ENCODE measurements at regions not wholly inside any gene's neighbourhood (a gene's known extent, or its start where the extent isn't known, plus 50 kb on each side); places are given as distances from the start of the nearest gene placed in this dataset.

DNA sequence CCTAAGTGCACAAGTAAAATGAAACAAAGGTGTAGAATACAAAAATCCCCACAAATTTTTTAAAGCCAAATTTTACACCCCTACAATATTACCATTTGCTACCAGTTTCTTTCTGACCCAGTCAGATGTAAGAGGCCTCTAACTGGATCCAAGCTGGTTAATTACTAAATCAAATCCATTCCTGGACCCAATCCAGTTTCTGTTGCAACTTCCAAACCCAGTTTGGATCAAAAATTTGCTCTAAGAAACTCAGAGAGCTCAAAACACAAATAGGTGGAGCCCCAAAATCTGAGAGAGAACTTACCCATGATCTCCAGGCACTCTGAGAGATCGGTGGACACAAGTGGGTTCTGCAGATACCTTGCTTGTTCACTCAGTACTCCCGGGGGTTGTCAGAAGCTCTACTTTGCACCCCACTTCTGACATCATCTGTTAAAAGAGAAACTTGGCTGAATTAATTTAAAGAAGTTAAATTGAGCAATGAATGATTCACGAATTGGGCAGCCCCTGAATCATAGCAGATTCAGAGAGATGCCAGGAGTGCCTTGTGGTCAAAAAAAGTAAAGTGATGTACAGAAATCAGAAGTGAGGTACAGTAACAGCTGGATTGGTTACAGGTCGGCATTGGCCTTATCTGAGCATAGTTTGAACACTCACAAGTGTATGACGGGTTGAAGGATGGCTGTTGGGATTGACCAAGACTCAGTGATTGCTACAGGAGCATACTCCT lies 448.0 kb downstream of the KCNT2 start:
- Histone ChIP-seq H3K36me3 (ENCODE audit: control insufficient read depth in 2 of 3, insufficient read depth in 3 of 3, low read length in 3 of 3) (no peaks in the 10 kb centered on the region), H3K9me3 (ENCODE audit: control insufficient read depth in 2 of 3, insufficient read depth in 1 of 3, low read length in 3 of 3) (no peaks in the 10 kb centered on the region), H3K27me3 (ENCODE audit: control insufficient read depth, insufficient read depth, low read length) (no peaks in the 10 kb centered on the region), H3K9ac (ENCODE audit: low read length in 3 of 3) (no peak overlapping the region), H3K4me1 (ENCODE audit: control insufficient read depth in 2 of 3, insufficient read depth in 2 of 3, low read depth in 1 of 3, low read length in 3 of 3) (no peaks in the 10 kb centered on the region), H3K4me3 (ENCODE audit: low read length in 3 of 3) (no peak overlapping the region), H3K27ac (ENCODE audit: low read depth in 2 of 2, low read length in 2 of 2) (no peak overlapping the region)
- DNase-seq (no peak), FAIRE-seq (no peak)
- intact Hi-C loops (cut with DNase I) = no loop called here
- TF ChIP-seq, protein P1, sequence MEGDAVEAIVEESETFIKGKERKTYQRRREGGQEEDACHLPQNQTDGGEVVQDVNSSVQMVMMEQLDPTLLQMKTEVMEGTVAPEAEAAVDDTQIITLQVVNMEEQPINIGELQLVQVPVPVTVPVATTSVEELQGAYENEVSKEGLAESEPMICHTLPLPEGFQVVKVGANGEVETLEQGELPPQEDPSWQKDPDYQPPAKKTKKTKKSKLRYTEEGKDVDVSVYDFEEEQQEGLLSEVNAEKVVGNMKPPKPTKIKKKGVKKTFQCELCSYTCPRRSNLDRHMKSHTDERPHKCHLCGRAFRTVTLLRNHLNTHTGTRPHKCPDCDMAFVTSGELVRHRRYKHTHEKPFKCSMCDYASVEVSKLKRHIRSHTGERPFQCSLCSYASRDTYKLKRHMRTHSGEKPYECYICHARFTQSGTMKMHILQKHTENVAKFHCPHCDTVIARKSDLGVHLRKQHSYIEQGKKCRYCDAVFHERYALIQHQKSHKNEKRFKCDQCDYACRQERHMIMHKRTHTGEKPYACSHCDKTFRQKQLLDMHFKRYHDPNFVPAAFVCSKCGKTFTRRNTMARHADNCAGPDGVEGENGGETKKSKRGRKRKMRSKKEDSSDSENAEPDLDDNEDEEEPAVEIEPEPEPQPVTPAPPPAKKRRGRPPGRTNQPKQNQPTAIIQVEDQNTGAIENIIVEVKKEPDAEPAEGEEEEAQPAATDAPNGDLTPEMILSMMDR (IDR thresholded peaks at IDR 0.05; ENCODE audit: borderline replicate concordance, extremely low read depth, insufficient read depth) = no peak

GRCh38 chr1:196155586-196155985 lies 452.7 kb downstream of the KCNT2 start:
- Histone ChIP-seq H3K4me3 (ENCODE audit: low read length in 3 of 3) (no peak overlapping the region), H3K36me3 (ENCODE audit: control insufficient read depth in 2 of 3, insufficient read depth in 3 of 3, low read length in 3 of 3) (no peaks in the 10 kb centered on the region), H3K9ac (ENCODE audit: low read length in 3 of 3) (no peak overlapping the region), H3K9me3 (ENCODE audit: control insufficient read depth in 2 of 3, insufficient read depth in 1 of 3, low read length in 3 of 3) (no peaks in the 10 kb centered on the region), H3K27me3 (ENCODE audit: control insufficient read depth, insufficient read depth, low read length) (no peaks in the 10 kb centered on the region), H3K27ac (ENCODE audit: low read depth in 2 of 2, low read length in 2 of 2) (no peak overlapping the region), H3K4me1 (ENCODE audit: control insufficient read depth in 2 of 3, insufficient read depth in 2 of 3, low read depth in 1 of 3, low read length in 3 of 3) (no peaks in the 10 kb centered on the region)
- no peak for FAIRE-seq
- intact Hi-C loops (cut with DNase I) = no loop called here
- DNase-seq = no peak
- TF ChIP-seq, protein P1 (IDR thresholded peaks at IDR 0.05; ENCODE audit: borderline replicate concordance, extremely low read depth, insufficient read depth) = no peak

GRCh38 chr1:196152975-196153374 lies 455.3 kb downstream of the KCNT2 start:
- no peak overlapping the region for H3K27ac ChIP-seq (ENCODE audit: low read depth in 2 of 2, low read length in 2 of 2)
- FAIRE-seq (no peak), DNase-seq (no peak)
- no peaks in the 10 kb centered on the region for H3K9me3 ChIP-seq (ENCODE audit: control insufficient read depth in 2 of 3, insufficient read depth in 1 of 3, low read length in 3 of 3)
- no peak overlapping the region for H3K4me3 ChIP-seq (ENCODE audit: low read length in 3 of 3)
- no peaks in the 10 kb centered on the region for H3K27me3 ChIP-seq (ENCODE audit: control insufficient read depth, insufficient read depth, low read length)
- H3K9ac ChIP-seq (ENCODE audit: low read length in 3 of 3) = no peak overlapping the region
- no peaks in the 10 kb centered on the region for H3K4me1 ChIP-seq (ENCODE audit: control insufficient read depth in 2 of 3, insufficient read depth in 2 of 3, low read depth in 1 of 3, low read length in 3 of 3)
- intact Hi-C loops (cut with DNase I) = no loop called here
- TF ChIP-seq, protein P1 (IDR thresholded peaks at IDR 0.05; ENCODE audit: borderline replicate concordance, extremely low read depth, insufficient read depth) = no peak
- H3K36me3 ChIP-seq (ENCODE audit: control insufficient read depth in 2 of 3, insufficient read depth in 3 of 3, low read length in 3 of 3) = no peaks in the 10 kb centered on the region

GRCh38 chr1:196152086-196152485 lies 456.2 kb downstream of the KCNT2 start:
- no peak overlapping the region for H3K4me3 ChIP-seq (ENCODE audit: low read length in 3 of 3)
- H3K9ac ChIP-seq (ENCODE audit: low read length in 3 of 3) = no peak overlapping the region
- no peak overlapping the region for H3K27ac ChIP-seq (ENCODE audit: low read depth in 2 of 2, low read length in 2 of 2)
- peak in 1 of 5 donors; percentile 3 for DNase-seq
- H3K36me3 ChIP-seq (ENCODE audit: control insufficient read depth in 2 of 3, insufficient read depth in 3 of 3, low read length in 3 of 3) = no peaks in the 10 kb centered on the region
- H3K4me1 ChIP-seq (ENCODE audit: control insufficient read depth in 2 of 3, insufficient read depth in 2 of 3, low read depth in 1 of 3, low read length in 3 of 3) = no peaks in the 10 kb centered on the region
- no peak for FAIRE-seq
- TF ChIP-seq, protein P1 (IDR thresholded peaks at IDR 0.05; ENCODE audit: borderline replicate concordance, extremely low read depth, insufficient read depth) = no peak
- H3K27me3 ChIP-seq (ENCODE audit: control insufficient read depth, insufficient read depth, low read length) = no peaks in the 10 kb centered on the region
- intact Hi-C loops (cut with DNase I) = no loop called here
- no peaks in the 10 kb centered on the region for H3K9me3 ChIP-seq (ENCODE audit: control insufficient read depth in 2 of 3, insufficient read depth in 1 of 3, low read length in 3 of 3)

Data from kidney (tissue), 13 donors.